Heart left ventricle (tissue), 13 donors: ENCODE measurements at regions not wholly inside any gene's neighbourhood (a gene's known extent, or its start where the extent isn't known, plus 50 kb on each side); places are given as distances from the start of the nearest gene placed in this dataset.

Experiments
- CTCF ChIP-seq, 12 donors: fragments of 200-600 bp; sonication (generic) in 4 of 12; IDR thresholded peaks; one replicate each; pipeline versions ENCODE4 v1.5.0 to v1.8.0; 2018 to 2022; ENCODE audit warnings: antibody characterized with exemption in 12 of 12, mild to moderate bottlenecking in 5 of 12
- POLR2A ChIP-seq, 2 donors: fragments of 450-650 bp; IDR thresholded peaks; one replicate each; pipeline ENCODE4 v1.6.1; 2017; ENCODE audit warnings: antibody characterized with exemption in 2 of 2, mild to moderate bottlenecking in 2 of 2, moderate library complexity in 2 of 2
- donor health status: ischemic (EF 13 %, LVEDD 7.1; RV severe dilation, severe dysfunction).
- donor health status: DM: no; HTN: yes; CAD: no.
- donor health status: DM: no; HTN: no; CAD: no.
- donor health status: ischemic (EF 25% LVEDD 6.9; RV normal size, moderate dysfunction).
- donor health status: ischemic (EF 25% LVEDD 5.7; RV mildly dilated, moderate dysfunction).
- donor health status: ischemic (EF 35%, LVEDD 5.7; RV mildly dilated, moderate dysfunction).
- donor health status: nonischemic (EF 11% LVEDD 7.7; RV severe dilation, severe dysfunction).
- donor health status: DM: yes; HTN: yes; CAD: no.
- donor health status: PGD.
- donor health status: ischemic (EF 29% LVEDD 5.4; RV normal size, mild dysfunction).
- donor health status: nonischemic (EF 23%, LVEDD 6.1; RV moderate dilation, normal function).

DNA sequence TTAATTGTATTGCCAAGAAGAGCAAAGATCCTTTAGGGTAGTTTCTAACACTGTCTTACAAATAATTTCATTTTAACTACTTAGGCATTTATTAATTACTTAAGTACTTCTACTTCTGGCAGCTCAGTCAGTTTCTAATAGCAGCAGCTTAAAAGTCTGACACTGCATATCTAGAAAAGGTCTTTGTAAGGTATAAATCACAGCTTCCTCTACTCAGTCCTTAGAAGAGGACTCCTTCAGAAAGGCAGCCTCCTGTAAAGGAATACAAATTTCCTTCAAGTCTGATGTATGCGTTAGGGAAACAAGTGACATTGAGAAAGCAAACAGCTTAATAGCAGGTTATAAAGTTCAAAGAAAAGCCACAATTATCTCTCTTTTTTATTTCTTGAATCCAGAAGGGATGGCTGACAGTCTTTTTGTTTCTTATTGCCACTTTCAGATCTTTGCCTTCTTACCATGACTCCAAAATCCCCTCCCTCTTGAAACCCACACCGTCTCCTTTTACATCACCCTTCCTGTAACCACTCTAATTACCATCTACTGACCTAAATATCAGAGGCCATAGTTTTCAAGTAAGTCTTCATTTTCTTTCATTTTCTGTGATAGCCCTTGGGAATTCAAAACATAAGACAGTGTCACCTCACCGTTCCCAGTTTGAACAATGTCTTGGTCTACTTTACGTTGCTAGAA lies 109.5 kb downstream of the CGGBP1 start:
- TF ChIP-seq CTCF (IDR thresholded peaks at IDR 0.05) (no peak), POLR2A (IDR thresholded peaks at IDR 0.05) (no peak)
